Right cardiac atrium (tissue), 5 donors: ENCODE measurements at regions not wholly inside any gene's neighbourhood (a gene's known extent, or its start where the extent isn't known, plus 50 kb on each side); places are given as distances from the start of the nearest gene placed in this dataset.

Experiments used
- ATAC-seq, 2 donors: fragments of 200-7000 bp; cut with Tn5 transposase; one replicate each; pipeline versions ENCODE4 v1.8.0 to v1.9.1; 2020; ENCODE audit warnings: moderate library complexity in 2 of 2, mild to moderate bottlenecking in 1 of 2
- DNase-seq, 3 donors: peaks; one replicate each; pipeline ENCODE4 v3.0.0-alpha.2; 2020
- H3K27ac ChIP-seq: one replicate; pipeline ENCODE4 v1.5.1; 2013; ENCODE audit warnings: mild to moderate bottlenecking, low read length, control low read depth, moderate library complexity
- H3K27me3 ChIP-seq: one replicate; pipeline ENCODE4 v1.6.1; 2013; ENCODE audit not compliant: control insufficient read depth, insufficient read depth
- H3K4me1 ChIP-seq: one replicate; pipeline ENCODE4 v1.6.1; 2013; ENCODE audit warnings: low read length; ENCODE audit not compliant: control insufficient read depth, insufficient read depth
- H3K4me3 ChIP-seq: one replicate; pipeline ENCODE4 v1.5.1; 2013; ENCODE audit warnings: low read length, control low read depth
- H3K9me3 ChIP-seq: one replicate; pipeline ENCODE4 v1.6.1; 2013; ENCODE audit warnings: low read length; ENCODE audit not compliant: control insufficient read depth
- WGBS: extraction: QIAGEN DNeasy Blood & Tissue Kit; methylation state at CpG from one replicate; pipeline ENCODE4 v1.1.7; 2013; 5-methylcytosine and 5-hydroxymethylcytosine counted together
- intact Hi-C, 4 donors: fragments of 100-400 bp; cut with DNase I; formaldehyde crosslinking; loops; one replicate each; pipeline versions ENCODE4 v1.11.0 to v1.14.0; 2022 to 2023
- donor health status: healthy with polysubstance abuse.
- donor health status: DM: no; HTN: yes; CAD: no.
- donor health status: DM: no; HTN: no; CAD: no.
- donor health status: DM: no; HTN: yes; CAD: no; lungs with severe emphysema.
- donor health status: DM: yes; HTN: yes; CAD: no.

DNA sequence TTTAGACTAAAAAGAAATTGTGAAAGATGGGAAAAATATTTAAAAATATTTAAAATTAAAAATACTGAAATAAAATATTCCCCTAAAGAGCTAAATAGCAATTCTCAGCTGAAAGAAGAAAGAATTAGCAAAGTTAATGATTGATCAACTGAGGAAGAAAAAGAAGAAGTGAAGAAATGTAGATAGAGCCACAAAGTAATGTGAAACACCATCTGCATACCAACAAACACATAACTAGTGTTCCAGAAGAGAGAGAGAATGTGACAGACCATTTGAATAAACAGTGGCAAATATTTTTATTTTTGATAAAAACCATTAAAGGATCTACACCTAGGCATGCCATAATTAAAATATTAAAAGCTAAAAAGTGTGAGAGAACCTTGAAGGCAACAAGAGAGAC lies 784.5 kb upstream of the ZWINT start:
- intact Hi-C loops, result no loop called here
- Histone ChIP-seq H3K9me3 (no peaks in the 10 kb centered on the region), H3K4me3 (no peak overlapping the region), H3K27me3 (no peaks in the 10 kb centered on the region), H3K4me1 (no peaks in the 10 kb centered on the region), H3K27ac (no peak overlapping the region)
- ATAC-seq (no peak), DNase-seq (no peak)

GRCh38 chr10:57142925-57143576 lies 782.0 kb upstream of the ZWINT start:
- no peak for DNase-seq
- no peak overlapping the region for H3K27ac ChIP-seq
- 32% methylated on average over 7 of the region's 7 CpGs for WGBS

DNA sequence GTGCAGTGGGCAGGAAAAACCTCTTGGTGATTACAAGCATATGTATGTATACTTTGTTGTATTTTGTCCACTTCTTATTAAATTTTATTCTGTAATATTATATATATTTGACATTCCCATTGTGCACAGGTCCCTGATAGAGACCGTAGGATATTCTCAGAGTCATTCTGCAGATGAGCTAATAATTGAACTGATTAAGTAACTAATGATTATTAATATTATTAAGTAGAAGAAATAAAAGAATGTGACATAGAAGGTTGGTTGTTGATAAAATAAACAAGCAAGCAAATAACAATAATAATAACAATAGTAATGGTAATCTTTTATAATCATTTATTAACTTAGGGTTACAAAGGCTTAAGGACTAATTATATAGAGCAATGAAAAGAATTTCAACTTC lies 780.6 kb upstream of the ZWINT start:
- ATAC-seq (no peak), DNase-seq (no peak)
- 85% methylated on average over 1 of the region's 1 CpG for WGBS
- intact Hi-C loops, result no loop called here
- Histone ChIP-seq H3K27ac (no peak overlapping the region), H3K27me3 (no peaks in the 10 kb centered on the region), H3K4me1 (no peaks in the 10 kb centered on the region), H3K4me3 (no peak overlapping the region), H3K9me3 (no peaks in the 10 kb centered on the region)

More at GRCh38 chr10:57142925-57143576, 782.0 kb upstream of the ZWINT start:
- no peak for ATAC-seq
- no peaks in the 10 kb centered on the region for H3K27me3 ChIP-seq
- H3K4me1 ChIP-seq, result no peaks in the 10 kb centered on the region
- H3K9me3 ChIP-seq, result no peaks in the 10 kb centered on the region
- H3K4me3 ChIP-seq, result no peak overlapping the region
- intact Hi-C loops, result no loop called here

DNA sequence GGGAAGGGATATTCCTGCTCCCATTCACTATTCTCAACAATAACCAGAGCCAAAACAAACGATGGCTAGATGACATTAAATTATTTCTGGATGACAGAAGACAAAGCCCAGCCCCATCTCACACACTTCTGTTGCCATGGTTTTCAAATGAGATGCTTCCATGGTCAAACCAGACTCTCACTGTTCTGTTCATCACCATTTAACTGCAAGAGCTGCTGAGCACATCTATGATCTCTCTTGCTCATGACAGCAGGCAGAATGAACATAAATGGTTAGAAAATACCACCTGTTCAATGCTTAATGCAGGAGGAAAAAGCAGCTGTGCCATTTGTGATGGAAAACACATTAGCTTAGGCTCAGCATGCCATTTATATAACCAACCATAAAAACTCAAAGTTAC lies 758.6 kb upstream of the ZWINT start:
- no peak overlapping the region for H3K4me3 ChIP-seq
- no peak for DNase-seq
- no peaks in the 10 kb centered on the region for H3K4me1 ChIP-seq
- no peaks in the 10 kb centered on the region for H3K27me3 ChIP-seq
- ATAC-seq, result no peak
- no peaks in the 10 kb centered on the region for H3K9me3 ChIP-seq
- intact Hi-C loops, result no loop called here
- WGBS, result 45% methylated on average over 1 of the region's 1 CpG
- H3K27ac ChIP-seq, result no peak overlapping the region

DNA sequence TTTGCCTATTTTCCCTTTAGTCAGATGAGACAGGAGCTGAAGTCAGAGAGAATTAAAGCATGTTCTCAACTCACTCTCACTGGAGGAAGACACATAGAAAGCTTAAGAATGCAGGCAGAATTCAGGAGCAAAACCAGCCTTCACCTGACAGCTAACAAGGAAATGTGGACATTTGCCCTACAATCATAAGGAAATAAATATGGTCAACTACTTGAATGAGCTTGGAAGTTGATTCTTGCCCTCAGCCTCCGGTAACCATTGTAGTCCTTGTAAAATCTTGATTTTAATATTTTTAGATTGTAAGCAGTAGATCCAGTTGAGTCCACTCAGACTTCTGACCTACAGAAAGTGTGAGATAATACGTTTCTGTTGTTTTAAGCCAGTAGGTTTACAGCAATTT lies 752.5 kb upstream of the ZWINT start:
- Histone ChIP-seq H3K4me1 (no peaks in the 10 kb centered on the region), H3K4me3 (no peak overlapping the region), H3K9me3 (no peaks in the 10 kb centered on the region), H3K27me3 (no peaks in the 10 kb centered on the region), H3K27ac (no peak overlapping the region)
- ATAC-seq, result no peak
- DNase-seq, result no peak
- intact Hi-C loops, result no loop called here
- WGBS, result 80% methylated on average over 2 of the region's 2 CpGs

- WGBS, result 18% methylated on average over 1 of the region's 1 CpG
- no peak for ATAC-seq
Measured at GRCh38 chr10:57102236-57102635, 741.2 kb upstream of the ZWINT start.

DNA sequence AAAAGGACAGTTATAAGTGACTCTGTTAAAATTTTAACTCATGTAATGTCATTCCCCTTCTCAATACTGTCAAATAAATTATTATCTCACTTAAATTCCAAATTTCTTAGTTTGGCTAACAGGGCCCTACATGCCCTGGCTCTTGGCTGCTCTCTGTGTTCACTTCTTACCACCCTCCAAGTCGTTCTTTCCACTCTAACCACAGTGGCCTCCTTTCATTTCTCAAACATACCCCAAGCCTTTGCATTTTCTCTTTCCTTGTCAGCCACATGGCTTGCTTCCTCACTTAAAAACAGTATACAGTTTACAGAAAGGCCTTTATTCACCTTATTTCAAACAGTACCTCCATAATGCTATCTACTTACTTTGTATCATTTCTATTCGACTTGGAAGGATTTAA lies 737.1 kb upstream of the ZWINT start:
- no peak overlapping the region for H3K27ac ChIP-seq
- intact Hi-C loops, result no loop called here
- no peak overlapping the region for H3K4me3 ChIP-seq
- 70% methylated on average over 2 of the region's 2 CpGs for WGBS
- no peaks in the 10 kb centered on the region for H3K9me3 ChIP-seq
- H3K27me3 ChIP-seq, result no peaks in the 10 kb centered on the region
- H3K4me1 ChIP-seq, result no peaks in the 10 kb centered on the region
- DNase-seq (no peak), ATAC-seq (no peak)

More at GRCh38 chr10:57102236-57102635, 741.2 kb upstream of the ZWINT start:
- Histone ChIP-seq H3K4me1 (no peaks in the 10 kb centered on the region), H3K4me3 (no peak overlapping the region), H3K9me3 (no peaks in the 10 kb centered on the region), H3K27ac (no peak overlapping the region), H3K27me3 (no peaks in the 10 kb centered on the region)
- intact Hi-C loops, result no loop called here
- DNase-seq, result no peak

- DNase-seq, result peak in 1 of 3 donors; percentile 22
- 97% methylated on average over 3 of the region's 3 CpGs for WGBS
- no peak overlapping the region for H3K27ac ChIP-seq
Measured at GRCh38 chr10:57096044-57096443, 735.0 kb upstream of the ZWINT start.

DNA sequence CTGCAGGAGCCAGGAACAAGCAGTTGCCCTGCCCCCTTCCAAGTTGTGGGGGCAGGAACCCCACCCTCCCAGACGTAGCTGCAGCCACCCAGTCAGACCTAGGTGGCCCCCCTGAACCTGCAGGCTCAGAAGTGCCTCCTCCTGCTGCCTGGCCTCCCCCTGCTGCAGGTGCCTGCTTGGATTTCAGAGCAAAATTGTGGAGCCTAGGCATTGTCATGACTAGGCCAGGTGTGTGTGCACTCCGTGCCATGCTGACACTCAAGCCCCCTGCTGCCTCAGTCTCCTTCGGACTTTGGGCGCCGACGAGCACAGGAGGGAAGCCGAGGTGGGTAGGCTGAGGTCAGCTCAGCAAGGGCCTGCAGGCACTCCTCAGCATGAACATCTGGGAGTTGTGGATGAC lies 733.9 kb upstream of the ZWINT start:
- no peak overlapping the region for H3K27ac ChIP-seq
- WGBS, result 89% methylated on average over 7 of the region's 7 CpGs
- no peaks in the 10 kb centered on the region for H3K27me3 ChIP-seq
- no peaks in the 10 kb centered on the region for H3K4me1 ChIP-seq
- intact Hi-C loops, result no loop called here
- no peak overlapping the region for H3K4me3 ChIP-seq
- H3K9me3 ChIP-seq, result no peaks in the 10 kb centered on the region
- no peak for DNase-seq
- no peak for ATAC-seq

More at GRCh38 chr10:57096044-57096443, 735.0 kb upstream of the ZWINT start:
- no peaks in the 10 kb centered on the region for H3K9me3 ChIP-seq
- H3K27me3 ChIP-seq, result no peaks in the 10 kb centered on the region
- intact Hi-C loops, result no loop called here
- ATAC-seq, result no peak
- H3K4me3 ChIP-seq, result no peak overlapping the region
- H3K4me1 ChIP-seq, result no peaks in the 10 kb centered on the region

GRCh38 chr10:57094083-57094482 lies 733.0 kb upstream of the ZWINT start:
- no peaks in the 10 kb centered on the region for H3K9me3 ChIP-seq
- H3K27ac ChIP-seq, result no peak overlapping the region
- no peak for ATAC-seq
- intact Hi-C loops, result no loop called here
- H3K4me1 ChIP-seq, result no peaks in the 10 kb centered on the region
- DNase-seq, result no peak
- H3K27me3 ChIP-seq, result no peaks in the 10 kb centered on the region
- no peak overlapping the region for H3K4me3 ChIP-seq

DNA sequence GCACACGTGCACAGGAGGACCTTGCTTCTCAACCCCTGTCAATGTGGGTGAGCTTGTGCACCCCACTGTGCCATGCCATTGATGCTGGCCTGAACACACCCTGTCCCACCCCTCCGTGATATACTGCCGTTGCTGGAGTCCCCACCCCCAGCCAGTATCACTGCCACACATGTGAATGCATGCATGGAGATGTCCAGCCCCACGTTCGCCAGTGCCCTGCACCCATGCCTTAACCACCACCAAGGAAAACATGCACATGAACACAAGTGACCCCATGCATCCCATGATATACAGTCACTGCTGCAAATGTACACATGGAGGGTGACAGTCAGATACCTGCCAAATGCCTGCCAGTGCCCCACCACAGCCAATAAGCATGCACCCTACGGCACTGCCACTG lies 692.5 kb upstream of the ZWINT start:
- Histone ChIP-seq H3K4me3 (no peak overlapping the region), H3K27ac (no peak overlapping the region), H3K27me3 (no peaks in the 10 kb centered on the region), H3K4me1 (no peaks in the 10 kb centered on the region), H3K9me3 (no peaks in the 10 kb centered on the region)
- whole genome bisulfite sequencing, result 84% methylated on average over 6 of the region's 6 CpGs
- no peak for DNase-seq
- intact Hi-C loops, result no loop called here
- ATAC-seq, result no peak

DNA sequence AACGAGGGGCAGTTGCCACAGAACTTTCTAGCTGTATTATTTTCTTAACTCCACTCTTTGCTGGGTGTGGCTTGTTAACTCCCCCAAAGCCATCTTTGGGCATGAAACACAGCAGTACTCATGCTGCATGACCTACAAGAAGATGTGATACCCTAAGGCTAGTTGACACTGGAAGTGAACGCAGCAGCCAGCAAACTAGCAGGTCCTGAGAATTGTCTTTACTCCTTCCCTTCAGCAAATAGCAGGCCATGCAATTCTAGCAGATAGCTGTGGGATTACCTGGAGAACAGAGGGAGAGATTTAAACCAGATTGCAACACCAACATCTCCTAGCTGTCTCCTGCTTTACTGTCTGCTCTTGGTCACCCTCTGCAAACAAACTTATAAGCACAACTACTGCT lies 688.0 kb upstream of the ZWINT start:
- Histone ChIP-seq H3K27me3 (no peaks in the 10 kb centered on the region), H3K4me3 (no peak overlapping the region), H3K9me3 (no peaks in the 10 kb centered on the region), H3K27ac (no peak overlapping the region), H3K4me1 (no peaks in the 10 kb centered on the region)
- intact Hi-C loops, result no loop called here
- WGBS, result 58% methylated on average over 2 of the region's 2 CpGs
- ATAC-seq, result no peak
- DNase-seq, result no peak
